HCT116 (cell line): ENCODE measurements at regions not wholly inside any gene's neighbourhood (a gene's known extent, or its start where the extent isn't known, plus 50 kb on each side); places are given as distances from the start of the nearest gene placed in this dataset.

Experiments used
- ATAC-seq: fragments of 200-7000 bp; cut with Tn5 transposase; 2 replicates; pipeline ENCODE4 v1.9.1; 2020; ENCODE audit warnings: mild to moderate bottlenecking, moderate library complexity
- BruUV-seq: library from RNA; stranded (reverse); fragments of 400-500 nt; replicated peaks from 2 replicates; lab custom pipeline; 2021; lab: Mats Ljungman, UMichigan
- CTCF ChIA-PET: fragments of 300-600 bp; sonication (Branson Sonifier 250); formaldehyde crosslinking; loops from one replicate; lab custom pipeline; 2021; ENCODE audit warnings: antibody characterized with exemption; lab: Charles Lee
- POLR2A ChIA-PET: fragments of 300-600, 350-600 bp; sonication (Branson Sonifier 250); formaldehyde crosslinking; loops from one replicate; lab custom pipeline; 2021; ENCODE audit warnings: antibody characterized with exemption; lab: Charles Lee
- RAD21 ChIA-PET, 2 experiments: fragments of 300-600 bp; sonication (Branson Sonifier 250); formaldehyde crosslinking; loops; one replicate each; lab custom pipeline; 2023; ENCODE audit warnings: low total read pairs in 2 of 2; ENCODE audit not compliant: uncharacterized antibody in 2 of 2, unreplicated experiment in 2 of 2, low non-redundant PET in 1 of 2; lab: Charles Lee
- DNase-seq: peaks from one replicate; pipeline ENCODE4 v3.0.0-alpha.2; 2010; ENCODE audit warnings: low read depth, low spot score
- H2AFZ ChIP-seq: fragments of 200-600 bp; shearing (Covaris generic), sonication (generic); 2 replicates; pipeline ENCODE4 v1.6.1; 2017; ENCODE audit warnings: low read depth, mixed run types, mixed read lengths, antibody characterized with exemption, low read length; ENCODE audit not compliant: poor library complexity, severe bottlenecking
- H3K27ac ChIP-seq: 2 replicates; pipeline ENCODE4 v1.5.1; 2012; ENCODE audit warnings: low read depth, low read length
- H3K27me3 ChIP-seq: fragments of 200-600 bp; sonication (generic); 2 replicates; pipeline ENCODE4 v1.6.1; 2016; ENCODE audit warnings: mixed run types, low read length, mixed read lengths; ENCODE audit not compliant: insufficient read depth
- H3K36me3 ChIP-seq, 2 experiments: fragments of 200-500 bp in 1 of 2; fragments of 200-600 bp in 1 of 2; sonication (Bioruptor generic) in 1 of 2; sonication (generic) in 1 of 2; 2 replicates each; pipeline versions ENCODE4 v1.5.1 to v1.6.1; 2014 to 2016; ENCODE audit warnings: low read length in 2 of 2, inconsistent platforms in 1 of 2, mixed read lengths in 1 of 2, mixed run types in 1 of 2; ENCODE audit not compliant: insufficient read depth in 2 of 2, control insufficient read depth in 1 of 2
- H3K4me1 ChIP-seq, 2 experiments: fragments of 200-600 bp in 1 of 2; sonication (generic) in 1 of 2; 2 replicates each; pipeline versions ENCODE4 v1.5.1 to v1.6.1; 2012 to 2017; ENCODE audit warnings: low read length in 2 of 2, inconsistent platforms in 1 of 2, mild to moderate bottlenecking in 1 of 2, mixed read lengths in 1 of 2, mixed run types in 1 of 2, moderate library complexity in 1 of 2; ENCODE audit not compliant: insufficient read depth in 2 of 2, control insufficient read depth in 1 of 2
- H3K4me2 ChIP-seq: fragments of 200-600 bp; sonication (generic); 2 replicates; pipeline ENCODE4 v1.6.1; 2017; ENCODE audit warnings: mixed run types, low read length, mixed read lengths
- H3K4me3 ChIP-seq, 2 experiments: fragments of 200-600 bp in 1 of 2; sonication (generic) in 1 of 2; replicated peaks in 1 of 2; 2 replicates each; pipeline ENCODE4 v1.5.1; 2011 to 2016; ENCODE audit warnings: low read length in 2 of 2, control low read depth in 1 of 2, low read depth in 1 of 2, mild to moderate bottlenecking in 1 of 2, mixed read lengths in 1 of 2, mixed run types in 1 of 2
- H3K79me2 ChIP-seq: fragments of 200-600 bp; sonication (generic); 2 replicates; pipeline ENCODE4 v1.6.1; 2017; ENCODE audit warnings: mild to moderate bottlenecking, mixed run types, low read length, moderate library complexity, mixed read lengths; ENCODE audit not compliant: insufficient read depth
- H3K9ac ChIP-seq: fragments of 200-600 bp; sonication (generic); 2 replicates; pipeline ENCODE4 v1.6.1; 2016; ENCODE audit warnings: low read length, mixed read lengths
- H3K9me2 ChIP-seq: fragments of 200-600 bp; sonication (generic), shearing (Covaris generic); 2 replicates; pipeline ENCODE4 v1.6.1; 2017; ENCODE audit warnings: mixed run types, mild to moderate bottlenecking, moderate library complexity; ENCODE audit not compliant: insufficient read depth
- H3K9me3 ChIP-seq, 2 experiments: fragments of 200-500 bp in 1 of 2; fragments of 200-600 bp in 1 of 2; sonication (Bioruptor generic) in 1 of 2; sonication (generic) in 1 of 2; 2 replicates each; pipeline ENCODE4 v1.6.1; 2014 to 2017; ENCODE audit warnings: low read length in 2 of 2, mixed read lengths in 2 of 2, inconsistent platforms in 1 of 2, low read depth in 1 of 2, mild to moderate bottlenecking in 1 of 2, mixed run types in 1 of 2, moderate library complexity in 1 of 2; ENCODE audit not compliant: control insufficient read depth in 1 of 2, insufficient read depth in 1 of 2
- H4K20me1 ChIP-seq: fragments of 200-600 bp; sonication (generic), shearing (Covaris generic); 2 replicates; pipeline ENCODE4 v1.6.1; 2017; ENCODE audit warnings: mixed run types, mild to moderate bottlenecking, moderate library complexity; ENCODE audit not compliant: insufficient read depth
- CBX3 ChIP-seq: IDR thresholded peaks from 2 replicates; pipeline ENCODE4 v1.6.1; 2012; ENCODE audit warnings: low read depth
- CEBPB ChIP-seq: IDR thresholded peaks from 2 replicates; pipeline ENCODE4 v1.6.1; 2012; ENCODE audit warnings: low read depth
- ELF1 ChIP-seq: IDR thresholded peaks from 2 replicates; pipeline ENCODE4 v1.6.1; 2012; ENCODE audit warnings: low read depth, borderline replicate concordance
- EZH2 ChIP-seq: fragments of 200-600 bp; sonication (generic); IDR thresholded peaks from 2 replicates; pipeline ENCODE4 v1.6.1; 2017; ENCODE audit warnings: antibody characterized with exemption, mixed run types
- EZH2phosphoT487 ChIP-seq: fragments of 200-600 bp; IDR thresholded peaks from 2 replicates; pipeline ENCODE4 v1.6.1; 2018; ENCODE audit warnings: antibody characterized with exemption, borderline replicate concordance
- FOSL1 ChIP-seq: IDR thresholded peaks from 2 replicates; pipeline ENCODE4 v1.6.1; 2012; ENCODE audit warnings: low read depth
- JUND ChIP-seq: IDR thresholded peaks from 2 replicates; pipeline ENCODE4 v1.6.1; 2012
- MAX ChIP-seq: IDR thresholded peaks from 2 replicates; pipeline ENCODE4 v1.6.1; 2012
- POLR2A ChIP-seq: IDR thresholded peaks from 2 replicates; pipeline ENCODE4 v1.7.0; 2011; ENCODE audit warnings: borderline replicate concordance; ENCODE audit not compliant: insufficient read depth, insufficient read length; ENCODE audit errors: extremely low read depth
- POLR2AphosphoS5 ChIP-seq: IDR thresholded peaks from 2 replicates; pipeline ENCODE4 v1.6.1; 2011; ENCODE audit warnings: mild to moderate bottlenecking, low read depth, low read length, moderate library complexity
- RAD21 ChIP-seq: IDR thresholded peaks from 2 replicates; pipeline ENCODE4 v1.6.1; 2012; ENCODE audit warnings: low read depth, mild to moderate bottlenecking
- REST ChIP-seq: IDR thresholded peaks from 2 replicates; pipeline ENCODE4 v1.6.1; 2012; ENCODE audit warnings: low read depth
- SP1 ChIP-seq: IDR thresholded peaks from 2 replicates; pipeline ENCODE4 v1.6.1; 2012; ENCODE audit warnings: low read depth
- YY1 ChIP-seq: IDR thresholded peaks from 2 replicates; pipeline ENCODE4 v1.6.1; 2011; ENCODE audit warnings: low read length, low read depth, moderate library complexity, mild to moderate bottlenecking; ENCODE audit not compliant: insufficient replicate concordance; ENCODE audit errors: extremely low read depth
- ZBTB33 ChIP-seq: IDR thresholded peaks from 2 replicates; pipeline ENCODE4 v1.6.1; 2011; ENCODE audit warnings: mild to moderate bottlenecking, low read length, moderate library complexity; ENCODE audit not compliant: insufficient replicate concordance; ENCODE audit errors: extremely low read depth
- ZFX ChIP-seq: fragments of 450-650 bp; IDR thresholded peaks from 2 replicates; pipeline ENCODE4 v1.6.1; 2017
- ZNF274 ChIP-seq: fragments of 200-500 bp; sonication (Bioruptor generic); IDR thresholded peaks from 2 replicates; pipeline ENCODE4 v1.6.1; 2014; ENCODE audit warnings: mild to moderate bottlenecking, low read depth, low read length, inconsistent platforms
- intact Hi-C: fragments of 100-400 bp; cut with micrococcal nuclease; formaldehyde crosslinking; loops from 2 replicates; pipeline ENCODE4 v1.10.0; 2022

- no peaks in the 10 kb centered on the region for H4K20me1 ChIP-seq
- no peak for ATAC-seq
- BruUV-seq = no TSS peak
- H3K27me3 ChIP-seq = no peaks in the 10 kb centered on the region
- H3K36me3 ChIP-seq = no peaks in the 10 kb centered on the region; a peak in 1 of 4 replicates
- no peaks in the 10 kb centered on the region for H3K4me1 ChIP-seq
- no peak overlapping the region for H3K27ac ChIP-seq
- ChIA-PET RAD21 (no interaction called here), POLR2A (no interaction called here), CTCF (no interaction called here)
- DNase-seq = no peak
- no peaks in the 10 kb centered on the region for H3K79me2 ChIP-seq
- H3K9me2 ChIP-seq = no peaks in the 10 kb centered on the region
- no peak for TF ChIP-seq MAX
- TF ChIP-seq ELF1 = no peak
- no peak for TF ChIP-seq RAD21
- no peak for TF ChIP-seq SP1
- no peak for TF ChIP-seq EZH2phosphoT487
- TF ChIP-seq POLR2AphosphoS5 = no peak
- no peak for TF ChIP-seq CBX3
- TF ChIP-seq FOSL1 = no peak
- TF ChIP-seq ZBTB33 = no peak
- H2AFZ ChIP-seq = no peak overlapping the region
- H3K9me3 ChIP-seq = no peaks in the 10 kb centered on the region
- intact Hi-C loops = no loop called here
- no peak overlapping the region for H3K9ac ChIP-seq
- no peak overlapping the region for H3K4me2 ChIP-seq
- no peak overlapping the region for H3K4me3 ChIP-seq
Measured at GRCh38 chr2:228705318-228705717, 523.8 kb upstream of the SPHKAP start.

GRCh38 chr2:228703152-228703551 is 521.7 kb upstream of the SPHKAP start:
- Histone ChIP-seq H3K4me3 (no peak overlapping the region), H3K4me1 (no peaks in the 10 kb centered on the region), H3K27ac (no peak overlapping the region), H3K36me3 (no peaks in the 10 kb centered on the region; a peak in 1 of 4 replicates), H4K20me1 (no peaks in the 10 kb centered on the region), H3K79me2 (no peaks in the 10 kb centered on the region), H3K9me2 (no peaks in the 10 kb centered on the region), H3K9ac (no peak overlapping the region), H3K27me3 (no peaks in the 10 kb centered on the region), H3K9me3 (no peaks in the 10 kb centered on the region), H2AFZ (no peak overlapping the region), H3K4me2 (no peak overlapping the region)
- intact Hi-C loops = no loop called here
- CTCF ChIA-PET = no interaction called here
- no peak for TF ChIP-seq POLR2AphosphoS5
- TF ChIP-seq EZH2 = no peak
- TF ChIP-seq ZNF274 = no peak
- TF ChIP-seq CBX3 = no peak
- TF ChIP-seq POLR2A = no peak
- no peak for TF ChIP-seq SP1
- TF ChIP-seq MAX = no peak
- no peak for TF ChIP-seq JUND
- no peak for TF ChIP-seq YY1
- TF ChIP-seq EZH2phosphoT487 = no peak
- no peak for TF ChIP-seq FOSL1
- no peak for TF ChIP-seq CEBPB
- no peak for TF ChIP-seq REST
- TF ChIP-seq ZFX = no peak
- DNase-seq (no peak), ATAC-seq (no peak)
- RAD21 ChIA-PET = no interaction called here
- BruUV-seq = no TSS peak
- POLR2A ChIA-PET = no interaction called here
